GM21786 (cell line): ENCODE measurements at regions not wholly inside any gene's neighbourhood (a gene's known extent, or its start where the extent isn't known, plus 50 kb on each side); places are given as distances from the start of the nearest gene placed in this dataset.

Experiments
- ATAC-seq: cut with Tn5 transposase; IDR thresholded peaks from one replicate; pipeline ENCODE4 v1.9.1; 2021; ENCODE audit not compliant: unreplicated experiment

DNA sequence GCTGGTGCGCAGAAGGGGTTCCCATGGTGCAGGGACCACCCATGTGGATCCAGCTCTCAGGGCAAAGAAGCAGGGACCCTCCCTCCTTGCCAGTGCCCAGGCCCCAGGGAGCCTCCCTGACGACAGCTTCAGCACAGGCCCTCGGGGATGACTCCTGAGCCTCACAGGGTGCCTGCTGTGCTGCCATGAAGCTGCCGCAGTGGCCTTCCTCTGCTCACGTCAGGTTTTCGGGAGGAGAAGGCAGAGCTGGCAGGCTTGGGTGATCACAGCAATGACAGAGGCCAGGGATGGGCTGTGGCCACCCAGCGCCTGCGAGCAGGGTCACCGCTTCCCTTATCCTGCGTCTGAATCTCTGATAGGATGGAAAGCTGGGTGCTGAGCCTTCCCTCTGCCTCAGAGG is 276.2 kb downstream of the BRD1 start:
- ATAC-seq, result no peak

DNA sequence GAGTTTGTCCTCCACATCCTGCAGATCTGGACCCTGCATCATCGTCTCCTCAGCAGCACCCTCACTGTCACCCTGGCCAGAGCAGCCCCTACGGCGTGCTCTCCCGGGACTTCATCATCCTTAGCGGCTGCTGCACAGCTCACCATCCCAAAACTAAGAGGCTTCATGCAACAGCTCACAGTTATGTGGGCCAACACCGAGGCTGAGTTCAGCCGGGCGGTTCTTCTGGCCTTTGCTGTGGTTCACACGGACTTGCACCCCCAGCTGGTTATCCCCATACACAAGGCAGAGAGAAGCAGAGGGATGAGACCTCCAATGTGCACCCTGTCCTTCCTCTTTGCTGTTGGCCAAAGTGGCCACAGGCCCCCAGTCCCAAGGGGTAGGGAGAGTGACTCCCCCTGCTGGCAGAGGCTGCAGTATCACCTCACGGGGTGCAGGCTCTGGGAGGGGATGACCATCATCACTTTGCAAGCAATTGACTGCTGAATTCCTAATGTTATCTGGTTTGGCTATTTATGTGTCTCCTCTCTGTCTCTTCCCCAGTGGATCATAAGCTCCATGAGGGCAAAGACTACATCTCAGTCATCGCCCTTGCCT is 276.8 kb downstream of the BRD1 start:
- ATAC-seq, result no peak

DNA sequence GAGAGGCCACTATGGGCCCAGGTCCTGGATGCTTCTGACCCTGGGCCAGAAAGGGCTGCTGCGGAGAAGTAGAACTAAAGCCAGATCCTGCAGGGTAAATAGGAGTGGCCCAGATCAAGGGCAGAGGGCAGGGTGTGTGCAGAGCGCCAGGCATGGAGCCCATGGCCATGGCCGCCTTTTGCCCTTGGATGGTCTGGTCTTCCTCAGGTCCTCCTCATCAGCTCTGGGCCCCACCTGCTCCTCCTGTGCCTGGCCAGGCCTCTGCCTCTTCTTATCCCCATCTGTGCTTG is 277.6 kb downstream of the BRD1 start:
- no peak for ATAC-seq

DNA sequence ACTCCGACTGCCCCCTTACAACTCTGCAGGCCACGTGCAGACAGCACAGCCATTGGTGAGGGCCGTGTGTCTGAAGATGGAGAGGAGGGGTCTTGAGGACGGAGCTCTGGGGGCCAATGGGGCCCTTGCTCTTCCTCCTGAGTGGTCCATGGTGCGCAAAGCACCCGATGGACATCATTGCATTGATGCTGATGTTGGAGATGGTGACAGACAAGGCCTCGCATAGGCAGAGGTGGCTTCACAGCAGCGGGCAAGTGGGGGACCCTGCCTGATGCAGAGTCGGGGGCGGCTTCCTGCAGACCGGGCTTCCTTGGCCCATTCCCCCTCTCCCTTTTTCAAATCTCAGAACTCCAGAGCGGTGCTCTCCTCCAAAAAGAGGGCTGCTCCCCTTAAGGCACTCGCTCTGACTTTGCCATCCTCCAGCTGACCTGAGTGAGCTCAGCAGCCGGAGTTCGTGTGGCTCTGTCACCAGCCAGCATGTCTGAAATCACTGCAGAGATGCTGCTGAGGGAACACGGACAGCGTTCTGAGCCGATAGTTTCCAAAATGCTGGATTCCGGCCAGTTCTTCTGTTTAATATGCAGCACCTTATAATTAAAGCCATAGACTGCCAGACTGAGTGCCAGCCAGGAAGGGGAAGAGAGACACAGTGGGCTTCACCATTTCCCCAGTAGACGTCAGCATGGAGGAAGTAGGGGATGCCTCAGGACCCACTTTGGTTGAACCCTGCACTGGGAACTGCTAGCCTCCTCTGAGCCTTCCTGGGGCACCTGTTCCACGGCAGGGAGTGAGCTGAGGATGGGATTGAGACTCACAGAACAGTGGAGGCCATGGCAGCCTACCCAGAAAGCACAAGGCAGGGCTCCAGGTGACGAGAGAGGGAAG is 278.2 kb downstream of the BRD1 start:
- no peak for ATAC-seq

DNA sequence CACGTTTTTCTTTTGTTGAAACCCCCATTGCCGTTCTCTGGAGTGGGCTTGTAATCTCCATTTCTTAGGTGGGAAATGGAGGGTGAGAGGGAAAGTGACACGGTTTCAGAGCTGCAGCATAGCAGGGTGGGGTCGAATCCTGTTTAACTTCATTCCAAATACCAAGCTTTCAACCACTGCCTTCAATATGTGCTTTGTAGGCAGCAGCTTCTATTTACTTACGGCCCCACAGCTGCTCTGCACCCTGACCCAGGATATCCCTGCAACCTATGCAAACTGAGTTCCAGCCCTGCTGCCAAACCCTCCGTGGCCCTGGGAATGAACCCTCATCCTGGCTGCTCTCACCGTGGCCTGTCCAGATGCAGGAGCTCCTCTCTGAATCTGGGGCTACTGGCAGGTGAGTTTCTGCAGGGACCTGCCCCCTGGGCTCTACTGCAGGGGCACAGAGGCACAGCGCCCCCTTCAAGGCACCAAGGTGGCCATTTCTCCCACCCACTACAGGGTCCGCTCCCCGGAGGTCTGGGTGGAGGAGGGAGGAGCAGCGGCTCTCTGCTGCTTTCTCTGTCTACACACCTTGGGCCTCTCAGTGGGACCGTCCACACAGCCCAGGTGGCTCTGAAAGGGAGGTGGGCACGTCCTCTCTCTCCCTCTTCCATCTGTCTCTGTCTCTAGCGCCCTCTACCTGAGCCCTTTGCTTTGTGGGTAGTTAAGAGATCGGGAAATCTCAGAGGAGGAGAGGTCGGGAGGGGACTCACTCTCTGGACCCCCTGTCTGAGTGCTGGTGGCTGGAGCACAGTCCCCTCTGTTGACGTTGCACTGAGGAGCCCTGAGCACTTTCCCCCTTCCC is 279.1 kb downstream of the BRD1 start:
- ATAC-seq, result no peak

DNA sequence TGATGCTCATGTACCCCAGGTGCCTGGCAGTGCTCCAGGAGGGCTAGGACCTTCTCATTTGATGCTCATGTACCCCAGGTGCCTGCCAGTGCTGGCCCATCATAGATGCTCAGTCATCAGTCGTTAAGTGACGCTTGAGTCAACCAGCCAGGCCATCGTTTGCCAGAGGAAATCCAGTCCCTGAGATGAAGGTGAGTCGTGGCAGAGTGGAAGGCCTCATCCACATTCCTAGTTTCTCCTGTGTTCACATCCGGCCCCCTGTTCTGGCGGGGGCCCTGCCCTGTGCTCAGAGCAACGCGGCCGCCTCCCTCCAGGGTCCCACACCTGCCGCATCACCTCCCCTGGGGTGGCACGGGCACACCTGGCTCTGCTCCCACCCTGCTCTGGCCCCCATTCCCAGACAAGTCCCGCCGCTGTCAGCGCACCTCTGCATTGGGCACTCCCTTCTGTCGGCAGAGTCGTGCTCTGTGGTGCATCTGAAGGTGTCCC is 279.9 kb downstream of the BRD1 start:
- no peak for ATAC-seq

DNA sequence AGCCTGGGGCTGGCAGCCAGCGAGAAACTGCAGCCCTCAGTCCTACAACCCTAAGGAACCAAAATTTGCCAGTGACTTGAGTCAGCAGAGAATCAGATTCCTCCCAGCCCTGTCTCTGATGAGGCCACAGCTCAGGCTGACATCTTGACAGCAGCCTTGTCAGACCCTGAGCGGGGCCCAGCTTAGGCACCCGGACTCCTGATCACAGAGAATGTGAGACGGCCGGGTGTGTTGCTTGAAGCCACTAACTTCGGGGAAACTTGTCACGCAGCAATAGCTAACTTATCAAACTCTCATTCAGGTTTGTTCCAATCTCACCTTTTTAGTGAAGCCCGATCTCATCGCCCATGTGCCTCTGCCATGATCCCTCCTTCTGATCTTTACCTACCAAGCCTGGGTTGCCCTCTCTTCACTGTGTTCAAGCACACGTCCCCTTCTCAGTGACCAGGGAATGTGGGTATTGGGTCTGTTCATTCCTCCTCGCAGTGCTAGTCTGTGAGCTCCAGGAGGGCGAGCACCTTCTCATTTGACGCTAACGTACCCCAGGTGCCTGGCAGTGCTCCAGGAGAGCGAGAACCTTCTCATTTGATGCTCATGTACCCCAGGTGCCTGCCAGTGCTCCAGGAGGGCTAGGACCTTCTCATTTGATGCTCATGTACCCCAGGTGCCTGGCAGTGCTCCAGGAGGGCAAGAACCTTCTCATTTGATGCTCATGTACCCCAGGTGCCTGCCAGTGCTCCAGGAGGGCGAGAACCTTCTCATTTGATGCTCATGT is 280.7 kb downstream of the BRD1 start:
- ATAC-seq, result no peak

DNA sequence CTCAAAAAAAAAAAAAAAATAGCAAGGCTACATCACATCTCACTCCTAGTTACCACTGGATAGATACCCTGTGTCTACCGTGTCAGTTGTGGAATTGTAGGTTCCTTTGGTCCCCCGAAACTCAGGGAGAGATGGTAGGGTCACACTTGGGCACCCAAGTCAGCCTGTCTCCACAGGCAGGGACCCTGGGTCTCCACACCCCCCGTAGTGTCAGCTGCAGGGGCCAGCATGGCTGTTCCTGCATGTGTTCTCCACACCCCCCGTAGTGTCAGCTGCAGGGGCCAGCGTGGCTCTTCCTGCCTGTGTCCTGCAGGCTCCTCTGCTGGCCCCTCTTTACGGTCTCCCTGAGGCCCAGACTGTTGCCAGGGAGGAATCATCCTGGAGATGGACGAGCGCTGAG is 282.1 kb downstream of the BRD1 start:
- ATAC-seq, result no peak

DNA sequence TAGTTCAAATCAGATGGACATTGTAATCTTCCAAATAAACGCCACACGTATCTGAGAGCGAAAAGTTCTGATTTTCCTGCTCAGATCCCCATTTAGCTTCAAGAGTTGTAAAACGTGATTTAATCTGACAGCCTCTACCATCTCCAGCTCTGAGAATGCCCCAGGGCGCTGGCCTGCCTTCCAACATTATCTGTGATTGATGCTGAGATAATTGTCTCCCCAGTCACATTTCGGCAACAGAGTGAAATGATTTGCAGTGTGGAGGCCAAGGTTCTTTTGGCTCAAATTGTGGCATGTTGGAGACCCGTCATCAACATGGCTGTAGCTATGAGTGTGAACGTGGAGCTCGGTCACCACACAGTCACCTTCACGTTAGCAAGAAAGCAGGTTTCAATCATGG is 283.4 kb downstream of the BRD1 start:
- no peak for ATAC-seq

DNA sequence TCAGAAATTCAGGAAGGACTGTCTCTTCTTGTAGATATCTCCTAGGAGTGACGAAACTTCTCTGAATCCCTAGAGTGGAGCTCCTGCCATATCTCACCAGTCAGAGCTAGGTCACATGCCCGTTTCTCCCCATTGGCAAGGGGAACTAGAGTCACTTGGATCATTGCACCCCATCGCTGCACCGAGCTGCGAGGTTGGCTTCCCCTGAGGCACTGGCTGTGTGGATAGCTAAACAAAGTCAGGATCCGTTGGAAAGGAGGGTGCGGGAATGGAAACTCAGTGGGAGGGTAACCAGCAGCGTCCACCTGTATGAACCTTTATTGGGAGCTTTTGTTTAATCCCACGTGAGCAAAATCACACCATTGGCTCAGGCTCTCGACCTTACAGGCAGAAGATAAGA is 283.8 kb downstream of the BRD1 start:
- no peak for ATAC-seq

DNA sequence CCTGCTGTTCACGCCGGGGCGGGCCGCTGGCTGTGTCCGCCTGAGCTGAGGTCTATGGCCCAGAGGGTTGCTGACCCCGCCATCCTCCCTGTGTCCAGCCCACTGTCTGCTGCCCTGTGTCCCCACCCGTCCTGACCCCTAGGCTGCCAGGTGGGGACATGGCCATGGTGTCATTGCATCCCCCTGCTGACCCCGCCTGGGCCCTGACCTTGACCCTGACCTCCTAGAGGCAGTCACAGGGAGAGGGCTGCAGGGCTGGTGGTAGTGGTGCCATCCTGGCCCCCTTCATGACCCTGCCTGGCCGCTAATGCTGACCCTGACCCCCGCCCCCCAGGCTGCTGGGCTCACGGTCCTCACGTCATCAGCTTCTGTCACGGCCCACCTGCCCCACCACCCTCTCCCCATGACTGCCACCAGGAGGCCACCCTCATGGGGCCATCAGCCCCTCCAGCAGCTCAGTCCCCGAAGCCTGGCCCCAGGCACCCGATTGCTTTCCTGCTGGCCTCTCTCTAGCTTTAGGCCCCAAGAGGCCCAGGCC is 285.9 kb downstream of the BRD1 start:
- no peak for ATAC-seq

DNA sequence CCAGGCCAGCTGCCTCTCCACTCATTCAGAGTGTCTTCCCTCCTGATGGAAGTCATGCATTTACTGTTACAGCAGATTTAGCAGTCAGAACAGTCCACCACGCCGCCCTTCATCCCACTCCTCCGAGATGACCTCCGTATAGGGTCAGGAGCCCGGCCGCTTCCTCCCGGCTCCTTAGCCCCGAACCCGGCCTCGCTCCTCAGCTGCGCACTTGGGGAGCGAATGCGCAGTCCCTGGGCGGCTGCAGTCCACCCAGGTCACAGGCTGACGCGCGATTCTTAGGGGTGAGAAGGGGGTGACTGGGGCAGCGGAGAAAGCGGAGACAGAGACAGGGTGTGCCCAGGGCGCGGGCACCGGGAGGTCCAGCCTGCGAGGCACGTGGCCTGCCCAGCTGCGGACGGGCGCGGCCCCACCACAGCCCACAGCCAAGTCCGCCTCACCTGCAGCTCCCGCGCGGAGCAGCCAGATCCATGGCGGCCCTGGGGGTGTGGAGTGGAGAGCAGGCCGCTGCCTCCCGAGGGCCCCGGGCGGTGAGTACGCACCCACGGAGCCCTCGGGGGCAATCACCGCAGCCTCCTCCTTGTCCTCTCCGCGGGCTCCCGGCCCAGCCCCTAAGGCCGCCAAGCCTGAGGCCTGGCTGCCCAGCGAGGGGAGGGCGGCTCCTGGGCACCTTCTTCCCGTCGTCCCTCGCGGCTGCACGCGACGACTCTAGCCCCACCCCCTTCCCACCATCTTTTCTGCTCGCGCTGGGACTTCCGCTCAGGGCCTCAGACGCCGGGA is 286.6 kb downstream of the BRD1 start:
- no peak for ATAC-seq

DNA sequence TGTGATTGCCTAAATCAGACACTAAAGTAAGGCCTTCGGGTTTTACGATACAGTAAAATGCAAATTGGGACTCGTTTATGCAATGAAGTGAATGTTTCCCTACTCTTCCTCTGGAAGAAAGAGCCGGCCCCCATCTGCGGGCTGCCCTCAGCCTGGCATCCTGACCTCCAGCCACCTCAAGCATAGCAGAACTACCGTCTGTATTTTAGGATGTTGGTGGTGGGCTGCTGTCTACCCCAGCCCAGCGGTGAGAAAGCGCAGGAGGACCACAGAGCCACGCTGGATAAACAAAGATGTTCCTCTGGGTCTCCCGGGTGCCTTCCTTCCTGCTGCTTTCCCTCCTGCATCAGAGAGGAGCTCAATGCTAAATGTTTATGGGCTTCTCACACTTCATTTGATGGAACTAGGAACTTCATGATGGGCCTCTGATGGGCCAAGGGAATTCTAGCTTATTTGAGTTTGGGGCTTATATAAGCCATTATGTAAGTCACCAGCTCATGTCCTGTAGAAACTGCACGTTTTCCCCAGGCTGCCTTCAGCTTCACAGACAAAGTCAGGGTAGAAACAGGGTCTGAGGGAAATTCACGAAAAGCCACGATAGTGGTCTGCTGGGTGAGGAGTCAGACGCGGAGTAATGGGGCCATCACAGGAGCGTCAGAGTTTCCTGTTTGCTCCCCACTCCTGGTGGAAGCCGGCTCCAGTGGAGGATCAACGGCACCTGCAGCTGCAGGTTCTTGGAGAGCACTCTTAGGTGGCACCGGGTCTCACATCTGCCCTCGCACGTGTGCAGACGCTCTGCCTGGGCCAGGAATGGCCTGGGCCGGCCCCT is 287.4 kb downstream of the BRD1 start:
- no peak for ATAC-seq

DNA sequence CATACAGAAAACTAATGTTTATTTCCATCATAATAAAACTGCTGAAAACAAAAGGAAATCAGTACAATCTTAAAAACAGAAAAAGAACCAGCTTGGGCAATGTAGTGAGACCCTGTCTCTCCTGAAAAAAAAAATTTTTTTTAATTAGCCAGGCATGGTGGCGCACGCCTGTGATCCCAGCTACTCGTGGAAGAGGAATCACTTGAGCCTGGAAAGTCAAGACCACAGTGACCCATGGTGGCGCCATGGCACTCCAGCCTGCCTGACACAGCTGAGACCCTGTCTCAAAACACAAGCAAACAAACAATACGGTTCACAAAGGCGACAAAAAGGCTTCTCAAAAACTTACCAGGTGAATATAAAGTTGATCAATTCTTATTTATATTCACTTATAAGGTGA is 289.7 kb downstream of the BRD1 start:
- no peak for ATAC-seq

DNA sequence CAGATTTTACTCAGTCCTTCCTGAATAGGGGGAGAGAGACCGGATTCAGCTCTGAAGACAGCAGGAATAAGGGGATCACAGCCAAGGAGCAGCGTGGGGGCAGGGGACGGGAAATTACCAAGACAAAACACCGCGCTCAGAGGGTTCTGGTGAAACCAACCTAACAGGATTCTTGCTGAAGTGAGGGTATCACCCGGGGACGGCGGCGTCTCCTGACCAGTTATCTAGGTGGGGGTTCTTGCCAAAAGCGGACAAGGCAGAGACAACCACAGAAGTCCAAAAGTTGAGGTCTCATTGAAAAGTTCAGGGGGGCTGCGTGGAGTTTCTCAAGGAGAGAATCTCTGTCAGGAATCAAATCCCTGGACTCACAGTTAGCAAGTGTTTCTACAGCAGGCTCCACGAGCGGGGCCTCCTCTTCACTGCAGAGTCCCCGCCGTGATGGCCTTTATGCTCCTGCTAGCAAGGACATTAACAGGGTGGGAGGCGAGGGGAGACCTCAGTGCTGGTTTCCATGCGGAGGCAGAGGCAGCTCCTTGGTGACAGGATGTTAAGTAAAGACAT is 291.0 kb downstream of the BRD1 start:
- no peak for ATAC-seq

DNA sequence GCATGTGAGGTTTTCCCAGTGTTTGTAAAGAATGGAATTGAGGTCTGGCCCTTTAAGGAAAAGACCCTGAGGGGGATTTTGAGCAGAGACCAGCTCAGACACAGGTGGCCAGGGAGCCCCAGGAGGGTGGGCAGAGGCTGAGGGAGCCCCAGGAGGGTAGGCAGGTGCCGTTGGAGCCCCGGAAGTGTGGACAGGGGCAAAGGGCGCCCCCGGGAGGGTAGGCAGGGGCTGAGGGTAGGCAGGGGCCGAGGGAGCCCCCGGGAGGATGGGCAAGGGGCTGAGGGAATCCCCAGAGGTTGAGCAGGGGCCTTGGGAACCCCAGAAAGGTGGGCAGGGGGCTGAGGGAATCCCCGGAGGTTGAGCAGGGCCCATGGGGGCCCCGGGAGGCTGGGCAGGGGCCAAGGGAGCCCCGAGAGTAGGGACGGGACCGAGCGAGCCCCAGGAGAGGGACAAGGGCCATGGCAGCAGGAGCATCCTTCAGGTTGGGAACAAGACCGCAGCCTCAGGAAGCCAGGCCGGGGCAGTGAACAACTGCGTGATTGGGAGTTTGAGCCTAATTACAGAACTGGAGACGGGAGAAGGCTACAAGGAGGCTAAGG is 292.0 kb downstream of the BRD1 start:
- no peak for ATAC-seq

DNA sequence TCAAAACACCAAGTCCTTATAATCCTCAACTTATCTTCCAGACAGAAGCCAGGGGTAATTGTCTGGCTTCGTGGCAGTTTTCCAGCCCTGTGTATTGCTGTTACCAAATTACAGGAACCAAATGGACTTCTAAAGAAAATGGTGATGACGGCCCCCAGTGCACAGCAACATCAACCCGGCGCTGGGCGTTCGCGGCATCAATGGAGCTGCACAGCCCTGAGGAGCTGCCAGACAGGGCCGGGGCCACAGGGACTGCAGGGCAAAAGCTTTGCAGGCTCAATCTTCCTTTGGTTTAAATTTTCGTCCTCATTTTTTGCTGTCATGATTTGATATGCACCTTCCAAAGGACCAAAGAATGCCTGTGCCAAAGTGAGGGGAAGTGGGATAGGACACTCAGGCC is 292.5 kb downstream of the BRD1 start:
- no peak for ATAC-seq

DNA sequence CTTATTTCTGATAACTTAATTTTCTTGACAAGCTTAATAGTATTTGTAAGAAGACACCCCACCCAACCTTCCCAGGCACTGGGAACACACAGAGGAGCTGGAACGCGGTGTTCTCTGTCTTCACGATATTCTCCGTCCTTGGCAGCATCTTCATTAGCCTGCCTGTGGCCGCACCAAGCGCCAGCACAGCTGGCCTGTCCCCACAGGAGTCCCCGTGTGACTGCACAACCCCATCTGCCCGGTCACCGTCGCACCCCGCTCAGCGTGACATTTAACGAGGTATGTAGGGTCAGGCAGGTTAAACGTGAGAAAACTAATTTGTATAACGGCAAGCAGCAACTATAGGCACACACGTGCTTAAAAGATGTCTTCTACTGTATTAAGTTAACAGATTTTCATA is 293.3 kb downstream of the BRD1 start:
- ATAC-seq, result no peak

DNA sequence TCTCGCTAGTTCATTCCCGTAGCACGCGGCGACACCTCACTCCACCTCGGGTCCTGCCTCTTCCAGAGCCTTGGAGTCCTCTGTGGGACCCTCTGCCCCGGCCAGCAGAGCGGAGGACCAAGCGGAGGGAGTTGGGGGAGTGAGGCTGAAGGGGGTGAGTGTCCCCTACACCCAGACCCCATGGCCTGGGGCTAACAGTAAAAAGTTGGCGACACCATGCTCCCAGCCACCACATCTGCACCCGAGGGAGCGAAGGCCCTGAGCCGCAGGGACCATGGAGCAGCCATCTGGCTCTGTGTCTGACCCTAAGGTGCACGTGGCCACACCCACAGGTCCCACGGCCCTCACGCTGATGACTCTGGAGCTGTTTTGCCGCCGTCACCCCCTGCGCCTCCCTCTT is 293.8 kb downstream of the BRD1 start:
- ATAC-seq, result no peak
